GM21786 (cell line): ENCODE measurements at regions not wholly inside any gene's neighbourhood (a gene's known extent, or its start where the extent isn't known, plus 50 kb on each side); places are given as distances from the start of the nearest gene placed in this dataset.

Source experiments
- ATAC-seq: cut with Tn5 transposase; IDR thresholded peaks from one replicate; pipeline ENCODE4 v1.9.1; 2021; ENCODE audit not compliant: unreplicated experiment

DNA sequence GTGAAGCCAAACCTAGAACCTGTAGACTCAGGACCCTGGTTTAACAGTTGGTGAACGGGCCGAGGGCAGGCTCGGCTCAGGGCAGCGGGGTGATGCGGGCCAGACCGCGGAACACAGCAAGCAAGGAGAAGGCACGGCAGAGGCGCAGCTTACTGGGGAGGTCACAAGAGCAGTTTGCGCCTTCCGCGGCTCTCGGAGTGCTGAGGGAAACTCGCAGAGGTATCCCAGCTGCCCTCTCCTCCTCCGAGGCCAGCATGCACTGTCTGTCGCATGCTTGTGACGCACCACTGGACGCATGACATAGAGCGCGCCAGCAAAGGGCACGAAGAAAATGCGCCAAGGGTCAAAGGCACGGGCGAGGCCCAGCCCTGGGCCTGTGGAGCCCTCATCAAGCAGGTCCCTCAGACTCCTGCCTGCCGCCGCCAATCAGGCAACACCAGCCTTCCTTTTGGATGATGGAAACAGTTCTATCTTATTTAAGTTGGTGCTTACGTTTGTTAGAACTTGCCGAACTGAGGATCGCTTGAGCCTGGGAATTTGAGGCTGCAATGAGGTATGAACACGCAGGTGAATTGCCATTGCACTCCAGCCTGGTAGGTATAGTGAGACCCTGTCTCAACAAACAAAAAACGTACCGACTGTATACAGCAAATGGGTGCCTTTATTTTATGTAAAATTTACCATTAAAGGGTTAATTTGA is 574.3 kb upstream of the GHITM start:
- no peak for ATAC-seq

DNA sequence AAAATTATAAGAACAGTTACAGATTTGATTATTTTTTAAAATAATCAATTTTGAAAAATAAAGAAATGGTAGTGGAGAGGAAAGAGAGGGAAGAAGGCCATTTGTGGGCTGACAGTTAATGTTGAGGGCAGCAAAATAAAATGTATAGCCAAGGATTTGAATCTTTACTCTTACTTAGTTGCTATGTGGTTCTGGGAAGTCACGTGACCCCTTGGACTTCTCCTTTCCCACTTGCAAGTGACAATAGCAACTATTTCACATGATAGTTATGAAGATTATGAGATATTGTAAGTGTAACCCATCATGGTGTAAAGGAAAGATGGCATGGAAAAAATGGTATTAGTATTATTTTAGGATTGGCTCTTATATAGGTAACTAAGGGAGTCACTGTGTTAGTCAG is 567.3 kb upstream of the GHITM start:
- no peak for ATAC-seq

DNA sequence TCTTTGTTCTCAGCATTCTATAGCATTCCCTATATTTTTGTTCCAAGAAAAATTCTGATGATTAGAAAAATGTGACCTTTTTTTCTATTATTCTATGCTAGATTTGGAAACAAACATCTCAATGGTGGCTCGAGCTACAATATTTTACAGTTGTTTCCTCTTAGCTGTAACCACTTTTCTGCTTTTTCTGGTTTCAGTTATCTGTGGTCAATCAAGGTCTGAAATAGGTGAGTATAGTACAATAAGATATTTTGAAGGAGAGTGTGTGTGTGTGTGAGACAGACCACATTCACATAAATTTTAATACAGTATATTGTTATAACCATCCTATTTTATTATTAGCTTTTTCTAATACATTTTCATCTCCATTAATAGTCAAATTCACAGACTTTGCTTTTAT is 564.5 kb upstream of the GHITM start:
- ATAC-seq: no peak

DNA sequence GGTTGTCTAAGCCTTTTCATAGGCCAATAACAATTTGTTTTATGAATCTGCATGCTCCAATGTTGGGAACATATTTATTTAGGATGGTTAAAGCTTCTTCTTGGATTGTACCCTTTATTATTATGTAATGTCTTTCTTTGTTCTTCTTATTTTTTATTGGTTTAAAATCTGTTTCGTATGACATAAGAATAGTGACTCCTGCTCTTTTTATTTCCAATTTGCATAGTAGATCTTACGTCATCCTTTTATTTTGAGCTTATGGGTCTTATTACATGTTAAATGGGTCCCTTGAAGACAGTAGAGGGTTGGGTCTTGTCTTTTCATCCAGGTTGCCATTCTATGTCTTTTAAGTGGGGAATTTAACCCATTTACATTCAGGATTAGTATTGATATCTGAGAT is 561.9 kb upstream of the GHITM start:
- ATAC-seq: no peak

DNA sequence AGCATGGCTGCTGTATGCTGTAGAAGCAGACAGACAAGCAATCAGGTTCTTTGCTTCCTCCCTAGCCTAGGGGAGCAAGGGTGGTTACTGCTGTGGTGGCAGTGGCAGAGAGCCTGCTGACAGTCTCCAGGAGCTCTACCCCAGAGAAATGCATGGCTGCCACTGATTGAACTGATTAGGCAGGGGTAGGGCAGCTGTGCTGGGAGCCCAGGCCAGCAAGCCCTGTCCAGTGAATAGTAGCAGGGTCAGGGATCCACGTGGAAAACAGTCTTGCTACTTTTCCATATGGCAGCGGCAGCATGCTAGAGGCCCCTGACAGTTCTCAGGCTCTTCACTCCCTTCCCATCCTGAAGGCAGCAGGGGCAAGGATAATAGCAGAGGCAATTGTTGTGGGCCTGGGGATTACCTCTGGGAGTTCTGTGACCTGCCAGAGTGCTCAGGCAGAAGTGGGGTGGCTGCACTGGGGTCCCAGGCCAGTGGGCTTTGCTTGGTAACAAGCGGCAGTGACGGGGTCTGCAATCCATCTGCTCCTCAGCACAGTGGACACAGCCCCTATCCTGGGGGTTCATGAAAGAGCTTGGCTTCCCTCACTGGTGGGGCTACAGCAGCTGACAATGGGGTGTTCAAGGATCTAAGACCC is 558.8 kb upstream of the GHITM start:
- no peak for ATAC-seq

DNA sequence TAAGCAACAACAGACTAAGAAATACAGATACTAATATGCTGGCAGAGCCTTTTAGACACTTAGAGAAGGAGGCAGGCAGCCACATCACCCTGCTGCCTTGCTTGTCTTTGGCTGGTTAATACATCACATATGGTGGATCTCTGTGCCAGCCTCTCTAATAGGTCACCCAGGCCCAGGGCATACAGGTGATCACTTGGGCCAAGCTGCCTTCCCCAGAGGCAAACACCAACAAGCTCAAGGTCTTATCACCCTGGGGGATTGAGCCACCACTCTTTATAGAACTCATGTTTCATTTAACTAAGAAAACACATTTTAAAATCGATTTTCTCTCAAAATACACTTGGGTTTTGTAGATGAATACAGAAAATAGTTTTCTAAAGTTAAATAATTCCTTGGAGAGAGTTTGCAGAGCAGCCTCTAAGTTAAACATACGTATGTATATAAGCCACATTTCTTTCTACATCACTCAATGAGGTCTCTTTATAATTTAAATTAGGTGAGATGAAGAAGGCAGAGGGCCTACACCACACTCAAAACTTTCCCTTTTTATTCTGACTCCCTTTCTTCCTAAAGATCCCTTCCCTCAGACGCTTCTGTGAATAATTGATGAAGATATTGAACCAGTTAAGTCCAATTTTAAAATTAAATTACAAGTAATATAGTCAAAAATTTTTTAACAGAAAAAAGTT is 556.8 kb upstream of the GHITM start:
- no peak for ATAC-seq

DNA sequence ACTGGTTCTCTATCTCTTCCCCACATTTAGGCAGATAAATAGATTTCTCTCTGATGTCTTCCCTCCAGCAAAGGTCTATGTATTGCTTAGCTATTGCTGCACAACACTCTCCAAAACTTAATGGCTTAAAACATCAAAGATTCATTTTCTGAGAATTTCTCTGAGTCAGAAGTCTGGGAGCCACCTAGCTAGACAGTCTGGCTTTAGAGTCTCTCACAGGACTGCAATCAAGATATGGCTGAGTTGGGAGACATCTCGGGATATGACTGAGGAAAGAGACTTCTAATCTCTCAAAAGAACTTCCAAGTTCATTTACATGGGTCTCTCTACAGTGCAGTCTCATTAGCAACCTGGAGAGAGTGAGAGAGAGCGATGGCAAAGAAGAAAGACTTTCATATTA is 553.6 kb upstream of the GHITM start:
- no peak for ATAC-seq

DNA sequence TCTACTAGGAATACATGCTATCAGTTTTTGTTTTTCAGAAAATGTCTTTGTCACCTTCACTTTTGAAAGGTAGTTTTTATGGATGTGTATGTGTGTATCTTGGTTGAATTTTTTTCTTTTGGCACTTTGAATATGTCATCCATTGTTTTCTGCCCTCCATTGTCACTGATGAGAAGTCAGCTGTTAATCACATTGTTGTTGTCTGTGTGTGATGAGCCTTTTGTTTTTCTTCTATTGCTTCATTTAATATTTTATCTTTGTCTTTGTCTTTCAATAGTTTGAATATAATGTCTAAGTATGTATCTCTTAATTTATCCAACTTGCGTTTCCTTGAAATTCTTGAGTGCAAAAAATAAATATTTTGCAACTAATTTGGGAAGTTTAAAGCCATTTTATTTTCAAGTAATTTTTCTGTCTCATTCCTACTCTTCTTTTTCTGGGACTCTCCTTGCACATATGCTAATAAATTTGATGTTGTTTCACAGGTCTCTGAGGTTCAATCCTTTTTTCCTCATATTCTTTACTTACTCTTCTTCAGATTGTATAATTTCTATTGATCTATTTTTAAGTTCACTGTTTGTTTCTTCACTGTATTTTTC is 546.9 kb upstream of the GHITM start:
- ATAC-seq: no peak

DNA sequence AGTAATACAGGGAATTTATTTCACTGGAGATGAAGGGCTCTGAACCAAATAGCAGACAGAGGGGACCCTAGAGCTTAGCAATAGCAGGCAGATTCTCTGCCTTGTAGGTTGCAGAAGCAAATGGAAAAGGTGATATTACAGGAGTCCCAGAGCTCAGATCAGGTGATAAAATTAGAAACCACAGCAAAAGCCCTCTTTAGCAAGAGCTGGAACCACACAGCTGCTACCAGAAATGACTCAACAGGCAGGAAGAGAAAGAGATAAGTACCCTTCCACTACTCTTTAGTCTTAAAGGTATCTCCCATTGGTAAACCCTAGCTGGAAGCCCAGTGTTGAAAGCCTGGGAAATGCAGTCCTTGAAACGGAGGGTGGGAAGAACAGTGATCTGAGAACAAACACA is 535.6 kb upstream of the GHITM start:
- peak; percentile 98 for ATAC-seq

DNA sequence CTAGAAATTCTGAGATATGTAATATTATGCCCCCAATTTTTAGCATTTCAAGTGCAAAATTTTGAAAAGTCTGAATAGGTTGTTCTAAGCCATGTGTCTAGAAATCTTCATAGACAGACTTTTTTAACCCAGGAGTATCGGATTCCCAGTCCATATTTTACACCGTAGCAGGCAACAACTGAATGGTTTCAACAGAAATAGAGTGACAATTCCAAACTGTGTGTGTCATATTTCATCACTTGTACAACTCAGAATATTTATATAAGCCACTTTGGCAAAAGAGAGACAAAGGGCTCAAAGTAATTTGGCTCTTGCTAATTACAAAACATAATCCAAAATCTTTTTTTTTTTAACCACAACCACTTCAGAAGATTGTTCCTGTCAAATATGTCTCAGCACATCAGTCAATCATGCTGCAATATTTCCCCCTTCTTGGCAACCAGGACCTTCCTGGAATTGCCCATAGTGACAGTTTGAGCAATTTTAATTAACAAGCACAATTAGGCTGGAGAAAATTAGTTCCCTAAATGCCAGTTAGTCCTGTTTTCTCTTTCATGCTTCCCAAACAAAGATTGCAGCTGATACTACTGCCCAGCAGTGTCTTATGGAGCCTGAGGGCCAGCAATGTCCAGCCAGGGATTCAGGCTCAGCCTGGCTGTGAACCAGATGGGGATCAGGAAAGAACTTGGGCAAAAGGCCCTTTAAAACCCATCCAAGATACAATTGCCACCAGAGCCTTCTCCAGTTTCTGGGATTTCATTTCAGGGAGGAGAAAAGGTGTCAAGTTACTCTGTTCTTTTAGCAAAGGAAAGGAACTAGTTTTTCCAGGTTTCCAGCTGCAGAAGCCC is 533.3 kb upstream of the GHITM start:
- no peak for ATAC-seq

DNA sequence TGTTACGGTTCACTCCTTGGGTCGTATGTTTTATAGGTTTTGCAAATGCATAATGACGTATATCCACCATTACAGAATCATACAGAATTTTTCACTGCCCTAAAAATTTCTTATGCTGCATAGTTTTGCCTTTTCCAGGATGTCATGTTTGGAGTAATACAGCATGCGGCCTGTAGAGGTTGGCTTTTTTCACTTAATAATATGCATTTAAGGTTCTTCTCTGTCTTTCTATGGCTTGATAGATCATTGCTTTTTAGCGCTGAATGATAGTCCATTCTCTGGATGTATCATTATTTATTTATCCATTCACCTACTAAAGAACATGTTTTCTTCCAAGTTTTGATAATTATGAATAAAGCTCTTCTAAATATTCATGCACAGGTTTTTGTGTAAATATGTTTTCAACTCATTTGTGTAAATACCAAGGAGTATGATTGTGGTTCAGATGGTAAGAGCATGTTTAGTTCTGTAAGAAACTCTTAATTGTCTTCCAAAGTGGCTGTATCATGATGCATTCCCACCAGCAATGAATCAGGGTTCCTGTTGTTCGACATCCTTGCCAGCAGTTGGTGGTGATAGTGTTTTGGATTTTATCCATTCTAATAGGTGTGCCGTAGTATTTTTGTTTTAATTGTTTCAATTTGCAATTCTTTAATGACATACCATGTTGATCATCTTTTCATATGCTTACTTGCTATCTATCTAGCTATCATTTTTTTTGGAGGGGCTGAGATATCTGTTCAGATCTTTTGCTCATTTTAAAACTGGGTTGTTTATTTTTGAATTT is 531.2 kb upstream of the GHITM start:
- ATAC-seq: no peak

DNA sequence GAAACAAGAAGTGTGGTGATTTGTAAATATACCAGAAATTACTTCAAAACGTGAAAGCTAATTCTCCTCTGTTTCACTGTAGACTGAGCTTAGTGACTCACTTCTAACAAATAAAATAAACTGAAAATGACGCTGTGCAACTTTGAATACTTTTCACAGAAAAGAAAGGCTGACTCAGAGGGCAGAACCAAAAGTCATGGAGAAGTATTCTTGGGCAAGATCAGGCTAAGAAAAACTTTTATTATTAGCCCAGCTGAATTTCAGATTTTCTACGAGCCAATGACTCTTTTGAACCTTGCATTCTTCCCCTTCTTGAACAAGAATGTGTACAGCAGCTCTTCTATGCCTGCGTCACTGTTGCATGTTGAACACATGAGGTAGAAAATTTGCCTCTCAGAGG is 527.3 kb upstream of the GHITM start:
- ATAC-seq: no peak

DNA sequence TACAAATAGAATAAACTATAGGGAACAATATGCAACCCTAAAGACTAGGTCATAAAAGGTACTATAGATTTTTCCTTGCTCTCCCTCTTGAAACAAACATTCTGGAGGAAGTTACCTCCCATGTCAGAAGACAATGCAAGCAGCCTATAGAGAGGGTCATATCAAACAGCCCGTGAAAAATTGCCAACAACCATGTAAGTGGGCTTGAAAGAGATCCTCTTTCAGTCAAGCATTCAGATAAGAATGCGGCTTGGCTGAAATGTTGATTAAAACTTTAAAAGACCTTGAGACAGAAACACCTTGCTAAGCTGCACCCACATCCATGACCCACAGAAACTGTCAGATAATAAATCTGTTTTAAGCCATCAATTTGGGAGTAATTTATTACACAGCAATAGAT is 526.6 kb upstream of the GHITM start:
- ATAC-seq: no peak

DNA sequence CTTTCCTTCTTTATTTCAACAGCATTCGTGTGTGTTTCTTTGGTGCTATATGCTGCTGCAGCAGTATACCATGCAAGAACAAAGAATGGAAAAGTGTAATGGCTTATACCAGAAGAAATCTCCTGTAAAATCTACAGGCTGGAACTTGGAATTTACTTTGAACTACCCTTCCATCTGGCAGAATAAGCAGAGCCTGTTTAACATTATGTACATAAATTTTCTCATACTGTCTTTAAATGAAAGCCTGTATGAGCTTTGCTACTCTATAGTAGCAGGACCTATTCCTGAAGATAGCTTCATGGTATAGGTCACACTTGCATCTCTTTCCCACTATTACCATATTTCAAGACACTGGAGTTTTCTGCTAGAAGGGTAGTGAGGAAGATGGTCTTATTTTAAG is 522.1 kb upstream of the GHITM start:
- no peak for ATAC-seq

DNA sequence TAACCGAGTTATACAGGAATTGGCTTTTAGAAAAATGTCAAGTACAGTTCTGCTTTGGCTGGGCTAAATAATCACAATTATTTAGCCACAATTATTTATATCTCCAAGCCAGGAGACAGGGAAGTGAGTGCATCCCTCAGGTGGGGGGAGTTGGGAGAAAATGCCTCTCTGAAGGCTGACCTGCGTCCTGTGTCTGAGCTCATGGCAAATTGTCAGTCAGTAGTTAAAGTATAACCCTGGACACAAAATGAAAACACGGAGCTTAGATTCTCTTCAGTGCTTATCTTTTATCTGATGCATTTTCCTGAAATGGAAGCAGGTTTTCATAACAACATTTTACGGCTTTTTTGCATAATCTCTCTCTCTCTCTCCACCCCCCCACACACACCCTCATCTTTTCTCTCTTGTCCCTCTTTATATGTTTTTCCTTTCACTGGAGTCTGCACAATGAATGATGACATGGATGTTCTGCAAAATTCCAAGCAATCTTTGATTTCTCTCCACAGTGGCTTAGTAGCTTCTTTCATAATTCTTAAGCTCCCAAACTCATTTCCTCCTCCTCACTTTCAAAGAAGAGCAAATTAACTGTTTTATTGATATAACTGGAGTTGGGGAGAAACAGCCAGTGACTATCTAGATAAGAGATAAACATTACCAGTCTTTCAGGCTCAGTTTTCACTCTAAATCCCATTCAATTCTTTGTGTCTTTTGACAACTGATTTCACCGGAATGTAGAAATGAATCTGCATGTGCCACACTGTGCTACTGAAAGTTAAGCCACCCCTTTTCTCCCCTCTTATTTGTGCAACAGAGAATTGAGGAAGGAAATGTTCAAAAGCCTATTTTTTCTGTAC is 521.4 kb upstream of the GHITM start:
- no peak for ATAC-seq

DNA sequence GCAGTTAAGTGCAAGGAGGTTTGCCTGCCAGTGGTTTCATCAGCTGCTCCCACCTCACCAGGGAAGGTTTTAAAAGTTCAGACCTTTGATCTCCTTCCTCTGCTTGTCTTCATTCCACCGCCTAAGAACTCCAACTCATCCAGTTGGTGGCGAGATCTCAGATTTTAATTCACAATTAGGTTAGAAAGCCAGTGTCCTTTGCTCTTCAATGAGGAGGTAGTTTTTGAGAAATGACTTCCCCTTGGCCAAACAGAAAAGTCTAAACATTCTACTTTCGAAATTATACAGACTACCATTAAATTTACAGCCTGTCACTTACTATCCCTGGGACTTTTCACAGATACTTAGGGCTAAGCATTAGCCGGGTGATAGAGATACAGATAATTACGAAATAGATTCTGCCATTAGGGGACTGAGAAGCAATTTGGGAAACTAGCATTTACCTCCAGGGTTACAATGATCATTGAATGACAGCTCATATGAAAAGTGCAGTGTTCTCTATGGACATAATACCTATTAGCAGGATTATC is 513.4 kb upstream of the GHITM start:
- no peak for ATAC-seq

DNA sequence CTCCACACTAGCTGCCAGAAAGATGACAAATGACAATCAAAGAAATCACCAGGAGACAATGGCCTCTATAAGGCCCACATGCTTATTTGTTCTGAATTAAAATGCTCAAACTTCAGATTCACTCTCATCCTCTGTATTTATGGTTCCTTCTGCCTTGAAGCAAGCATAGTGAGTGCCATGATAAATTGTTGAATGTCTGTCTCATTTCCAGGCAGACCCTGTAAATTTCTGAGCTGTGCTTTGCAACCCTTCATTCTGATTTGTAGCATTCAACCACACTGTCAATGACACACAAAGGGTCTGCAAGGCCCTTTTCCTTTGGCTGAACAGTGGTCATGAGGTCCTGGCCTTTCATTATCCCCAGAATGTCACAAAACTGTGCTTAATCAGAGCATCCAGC is 506.6 kb upstream of the GHITM start:
- ATAC-seq: no peak

DNA sequence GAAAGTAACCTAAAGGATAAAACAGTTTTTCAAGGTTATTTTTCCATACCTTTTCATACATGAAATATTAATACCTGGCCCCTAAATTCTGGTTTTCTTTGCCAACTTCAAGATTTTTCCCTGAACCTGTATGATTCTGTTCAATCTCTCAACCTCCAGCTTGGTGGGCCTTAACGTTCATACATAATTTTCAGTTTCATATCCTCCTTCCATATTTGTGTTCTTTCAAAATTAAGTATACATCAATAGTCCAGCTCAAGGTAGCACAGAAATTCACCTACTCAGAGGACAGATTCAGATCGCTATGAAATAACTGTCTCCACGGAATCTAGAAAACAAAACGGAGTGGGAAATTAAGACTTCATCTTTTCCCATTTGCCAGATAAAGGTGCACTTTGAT is 505.8 kb upstream of the GHITM start:
- no peak for ATAC-seq

DNA sequence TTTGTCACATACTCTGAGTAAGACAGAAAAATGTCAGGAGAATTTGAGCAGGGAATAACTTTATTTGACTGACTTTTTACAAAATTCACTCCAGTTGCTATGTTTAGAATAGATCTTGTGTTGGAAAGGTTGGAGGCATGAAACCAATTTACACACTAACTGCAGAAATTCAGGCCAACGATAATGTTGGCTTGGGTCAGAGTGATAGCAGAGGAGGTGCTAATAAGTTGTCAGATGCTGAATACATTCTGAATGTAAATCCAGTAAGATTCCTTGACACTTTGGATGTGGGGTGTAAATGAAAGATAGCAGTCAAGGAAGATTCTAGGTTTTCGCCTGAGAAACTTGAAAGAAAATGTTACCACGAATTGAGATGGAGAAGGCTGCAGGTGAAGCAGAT is 502.5 kb upstream of the GHITM start:
- no peak for ATAC-seq
